ENCODE measurements at regions not wholly inside any gene's neighbourhood (a gene's known extent, or its start where the extent isn't known, plus 50 kb on each side); places are given as distances from the start of the nearest gene placed in this dataset.

- no peak for DNase-seq (ENCODE audit: low spot score)
Measured at GRCh38 chr13:54165581-54166215, 1137.1 kb downstream of the OLFM4 start.

GRCh38 chr13:54173996-54174395 lies 1145.4 kb downstream of the OLFM4 start:
- no peak for DNase-seq (ENCODE audit: low spot score)

- no peak for DNase-seq (ENCODE audit: low spot score)
Measured at GRCh38 chr13:54175466-54175865, 1146.9 kb downstream of the OLFM4 start.

- no peak for DNase-seq (ENCODE audit: low spot score)
Measured at GRCh38 chr13:54177466-54177865, 1148.9 kb downstream of the OLFM4 start.

- no peak for DNase-seq (ENCODE audit: low spot score)
Measured at GRCh38 chr13:54183166-54183565, 1154.6 kb downstream of the OLFM4 start.

GRCh38 chr13:54183728-54184127 lies 1155.1 kb downstream of the OLFM4 start:
- no peak for DNase-seq (ENCODE audit: low spot score)

- DNase-seq (ENCODE audit: low spot score): no peak
Measured at GRCh38 chr13:54184576-54184975, 1156.0 kb downstream of the OLFM4 start.

- DNase-seq (ENCODE audit: low spot score): no peak
Measured at GRCh38 chr13:54185101-54185500, 1156.5 kb downstream of the OLFM4 start.

- DNase-seq (ENCODE audit: low spot score): peak; percentile 25
Measured at GRCh38 chr13:54185785-54186184, 1157.2 kb downstream of the OLFM4 start.

GRCh38 chr13:54187461-54187860 lies 1158.8 kb downstream of the OLFM4 start:
- no peak for DNase-seq (ENCODE audit: low spot score)

- no peak for DNase-seq (ENCODE audit: low spot score)
Measured at GRCh38 chr13:54194233-54195024, 1165.8 kb downstream of the OLFM4 start.

GRCh38 chr13:54196684-54197083 lies 1168.1 kb downstream of the OLFM4 start:
- no peak for DNase-seq (ENCODE audit: low spot score)

- DNase-seq (ENCODE audit: low spot score): no peak
Measured at GRCh38 chr13:54198911-54199310, 1170.3 kb downstream of the OLFM4 start.

GRCh38 chr13:54206626-54207025 lies 1178.0 kb downstream of the OLFM4 start:
- no peak for DNase-seq (ENCODE audit: low spot score)

- peak; percentile 19 for DNase-seq (ENCODE audit: low spot score)
Measured at GRCh38 chr13:54210397-54211049, 1181.9 kb downstream of the OLFM4 start.

- no peak for DNase-seq (ENCODE audit: low spot score)
Measured at GRCh38 chr13:54216221-54216620, 1187.6 kb downstream of the OLFM4 start.

GRCh38 chr13:54226876-54227275 lies 1198.3 kb downstream of the OLFM4 start:
- no peak for DNase-seq (ENCODE audit: low spot score)

GRCh38 chr13:54232700-54233099 lies 1204.1 kb downstream of the OLFM4 start:
- DNase-seq (ENCODE audit: low spot score): no peak

- DNase-seq (ENCODE audit: low spot score): no peak
Measured at GRCh38 chr13:54234607-54235006, 1206.0 kb downstream of the OLFM4 start.

- peak; percentile 12 for DNase-seq (ENCODE audit: low spot score)
Measured at GRCh38 chr13:54241719-54242118, 1213.1 kb downstream of the OLFM4 start.

GRCh38 chr13:54248306-54248705 lies 1219.7 kb downstream of the OLFM4 start:
- no peak for DNase-seq (ENCODE audit: low spot score)

- DNase-seq (ENCODE audit: low spot score): no peak
Measured at GRCh38 chr13:54261856-54262255, 1233.2 kb downstream of the OLFM4 start.

GRCh38 chr13:54263868-54264267 lies 1235.3 kb downstream of the OLFM4 start:
- DNase-seq (ENCODE audit: low spot score): no peak
